ENCODE measurements at regions not wholly inside any gene's neighbourhood (a gene's known extent, or its start where the extent isn't known, plus 50 kb on each side); places are given as distances from the start of the nearest gene placed in this dataset.

DNA sequence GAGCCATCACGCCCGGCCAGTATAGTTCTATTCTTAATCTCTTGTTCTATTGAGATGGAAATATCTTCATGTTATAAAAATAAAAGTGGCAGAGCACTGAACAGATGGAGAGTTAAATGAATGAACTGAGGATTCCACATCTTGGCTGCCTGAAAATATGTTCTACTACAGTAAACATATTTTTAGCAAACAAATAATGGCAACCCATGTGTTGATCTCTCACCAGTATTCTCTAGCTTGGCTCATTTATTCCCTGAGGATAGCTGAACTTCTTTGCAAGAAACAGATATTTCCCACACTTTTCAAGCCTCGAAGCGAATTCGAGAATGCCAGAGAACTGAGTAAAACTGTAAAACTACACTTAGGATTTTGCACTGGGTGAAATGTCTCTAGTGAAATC is 58.9 kb downstream of the DIRAS3 start:
- no peak for DNase-seq
- intact Hi-C loops (cut with DNase I) = no loop called here
- ATAC-seq (ENCODE audit: poor library complexity) = no peak

- ATAC-seq (ENCODE audit: poor library complexity) = no peak
- intact Hi-C loops (cut with DNase I) = no loop called here
- no peak for DNase-seq
Measured at GRCh38 chr1:67988066-67988465, 62.4 kb downstream of the DIRAS3 start.

DNA sequence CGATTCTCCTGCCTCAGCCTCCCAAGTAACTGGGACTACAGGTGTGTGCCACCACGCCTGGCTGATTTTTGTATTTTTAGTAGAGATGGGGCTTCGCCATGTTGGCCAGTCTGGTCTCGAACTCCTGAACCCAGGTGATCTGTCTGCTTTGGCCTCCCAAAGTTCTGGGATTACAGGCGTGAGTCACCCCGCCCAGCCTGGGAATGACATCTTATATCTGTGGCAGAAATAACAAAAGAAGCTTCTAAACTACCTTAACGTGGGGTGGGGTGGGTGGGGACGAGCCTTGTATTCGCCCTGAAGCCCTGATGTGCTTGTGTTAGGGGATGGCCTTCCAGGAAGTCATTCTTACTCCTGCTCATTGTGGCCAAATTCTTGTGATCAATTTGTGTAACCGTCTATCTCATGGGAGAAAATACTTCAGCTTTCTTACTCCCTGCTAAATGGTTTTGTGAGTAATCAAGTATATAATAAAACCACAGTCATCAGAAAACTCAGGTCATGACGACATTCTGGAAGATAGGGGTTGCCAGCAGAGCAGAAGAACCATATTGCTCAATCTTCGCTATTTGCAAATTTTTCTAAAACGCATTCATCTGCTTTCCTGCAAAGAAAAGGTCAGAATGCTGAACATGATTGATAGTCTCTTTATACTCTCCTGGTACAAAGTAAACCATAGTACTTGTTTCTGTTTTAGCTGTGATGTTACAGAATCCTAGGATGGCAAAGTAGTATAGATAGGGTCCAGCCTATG is 63.2 kb downstream of the DIRAS3 start:
- intact Hi-C loops (cut with DNase I) = no loop called here
- DNase-seq = no peak

GRCh38 chr1:67983867-67984266 is 66.6 kb downstream of the DIRAS3 start:
- ATAC-seq (ENCODE audit: poor library complexity) (peak; percentile 84), DNase-seq (no peak)
- intact Hi-C loops (cut with DNase I) = no loop called here

More for the DNA sequence above, 63.2 kb downstream of the DIRAS3 start:
- no peak for ATAC-seq (ENCODE audit: poor library complexity)

GRCh38 chr1:67980028-67980427 is 70.4 kb downstream of the DIRAS3 start:
- intact Hi-C loops (cut with DNase I) = no loop called here
- DNase-seq = no peak
- no peak for ATAC-seq (ENCODE audit: poor library complexity)

DNA sequence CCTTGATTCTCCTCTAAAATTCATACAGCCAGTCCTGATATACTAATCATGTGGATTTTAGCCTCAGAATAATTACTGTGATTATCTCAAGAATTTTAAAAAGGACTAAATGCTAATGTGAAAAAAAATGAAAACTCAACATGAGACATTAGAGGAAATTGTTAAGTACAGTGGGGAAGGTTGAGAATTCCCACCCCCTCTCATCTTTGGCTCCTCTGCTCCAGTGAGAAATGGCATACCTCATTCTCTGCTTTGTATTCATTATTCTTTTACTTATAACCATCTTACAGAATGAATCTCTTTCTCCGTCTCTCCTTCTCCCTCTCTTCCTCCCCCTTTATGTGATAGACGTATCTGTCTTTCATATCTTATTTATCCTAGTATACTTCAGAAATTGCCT is 70.9 kb downstream of the DIRAS3 start:
- no peak for ATAC-seq (ENCODE audit: poor library complexity)
- intact Hi-C loops (cut with DNase I) = no loop called here
- DNase-seq = no peak

DNA sequence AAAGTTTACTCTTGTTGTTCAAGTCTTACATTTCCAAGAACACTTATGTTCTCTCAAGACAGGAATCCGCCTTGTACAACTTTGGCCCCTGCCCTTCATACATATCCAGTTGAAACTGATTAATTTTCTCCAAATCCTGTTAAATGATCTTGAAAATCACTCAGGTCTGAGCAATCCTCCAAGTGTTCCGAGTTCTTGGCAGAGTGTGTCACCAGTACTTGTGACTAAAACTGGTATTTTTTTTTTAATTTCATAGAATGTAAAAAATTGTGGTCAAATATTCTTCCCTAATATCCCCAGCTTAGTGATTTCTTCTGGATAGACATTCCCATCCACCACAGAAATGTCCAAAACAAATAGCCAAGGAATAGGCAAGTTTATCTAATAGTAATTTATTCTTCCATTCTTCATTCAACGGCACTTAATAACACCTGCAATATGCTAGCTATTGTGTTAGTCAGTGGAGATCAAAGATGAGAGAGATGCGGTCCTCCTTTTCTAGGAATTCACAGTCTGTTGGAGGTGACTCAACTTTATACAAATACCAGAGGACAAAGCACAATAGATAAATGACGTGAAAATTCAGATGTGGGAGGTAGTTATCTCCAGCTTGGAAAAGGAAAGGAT is 71.4 kb downstream of the DIRAS3 start:
- DNase-seq = no peak
- no peak for ATAC-seq (ENCODE audit: poor library complexity)
- intact Hi-C loops (cut with DNase I) = no loop called here

- ATAC-seq (ENCODE audit: poor library complexity) (no peak), DNase-seq (no peak)
- intact Hi-C loops (cut with DNase I) = no loop called here
Measured at GRCh38 chr1:67977756-67978155, 72.7 kb downstream of the DIRAS3 start.

DNA sequence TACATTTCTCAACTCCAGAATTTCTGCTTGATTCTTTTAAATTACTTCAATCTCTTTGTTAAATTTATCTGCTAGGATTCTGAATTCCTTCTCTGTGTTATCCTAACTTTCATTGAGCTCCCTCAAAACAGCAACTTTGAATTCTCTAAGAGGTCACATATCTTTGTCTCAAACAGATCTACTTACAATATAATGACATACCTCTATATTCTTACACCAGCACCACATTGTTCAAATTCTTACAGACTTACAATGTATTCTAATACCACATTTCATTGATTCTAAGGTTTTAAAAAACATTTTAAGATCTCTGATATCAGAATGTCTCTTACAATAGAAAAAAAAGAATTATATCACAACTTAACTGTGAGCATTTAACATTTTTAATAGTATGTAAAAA is 77.4 kb downstream of the DIRAS3 start:
- DNase-seq (no peak), ATAC-seq (ENCODE audit: poor library complexity) (no peak)
- intact Hi-C loops (cut with DNase I) = no loop called here

GRCh38 chr1:67970088-67970487 is 80.3 kb downstream of the DIRAS3 start:
- ATAC-seq (ENCODE audit: poor library complexity) = no peak
- DNase-seq = no peak
- intact Hi-C loops (cut with DNase I) = no loop called here

GRCh38 chr1:67969446-67969845 is 81.0 kb downstream of the DIRAS3 start:
- ATAC-seq (ENCODE audit: poor library complexity) (no peak), DNase-seq (no peak)
- intact Hi-C loops (cut with DNase I) = no loop called here

DNA sequence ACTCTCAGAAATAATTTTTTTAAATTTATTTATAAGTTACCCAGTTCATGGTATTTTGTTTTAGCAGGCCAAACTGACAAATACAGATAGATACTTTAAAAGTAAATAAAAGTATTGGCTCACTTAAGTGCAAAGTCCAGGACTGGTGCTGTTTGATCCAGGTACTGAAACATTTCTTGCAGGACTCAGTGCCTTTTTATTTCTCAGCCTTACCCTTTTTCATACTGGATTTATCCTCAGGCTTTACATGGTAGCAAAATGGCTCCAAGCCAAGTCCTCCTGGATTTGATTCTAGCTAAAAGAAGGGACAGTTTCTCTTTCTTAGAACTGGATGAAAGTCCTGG is 83.8 kb downstream of the DIRAS3 start:
- DNase-seq = no peak
- ATAC-seq (ENCODE audit: poor library complexity) = no peak
- intact Hi-C loops (cut with DNase I) = no loop called here

- intact Hi-C loops (cut with DNase I) = no loop called here
- DNase-seq (no peak), ATAC-seq (ENCODE audit: poor library complexity) (no peak)
Measured at GRCh38 chr1:67965995-67966665, 84.3 kb downstream of the DIRAS3 start.

DNA sequence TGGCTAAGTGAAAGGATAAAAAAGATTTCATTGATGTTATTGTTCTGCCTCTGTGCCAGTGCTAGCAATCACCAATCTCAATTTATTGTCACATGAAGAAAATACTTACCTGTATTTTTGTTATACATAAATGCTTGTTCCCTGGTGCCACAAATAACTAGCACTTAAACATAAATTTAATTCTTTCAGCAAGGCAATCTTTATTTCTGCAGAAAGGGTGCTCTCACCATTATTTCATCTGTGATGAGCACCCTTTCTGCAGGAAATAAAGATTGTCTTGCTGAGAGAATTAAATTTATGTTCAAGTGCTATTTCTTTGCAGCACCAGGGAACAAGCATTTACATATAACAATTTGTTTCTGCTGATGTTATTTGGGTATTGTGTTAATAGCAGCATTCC is 87.2 kb downstream of the DIRAS3 start:
- DNase-seq (no peak), ATAC-seq (ENCODE audit: poor library complexity) (no peak)
- intact Hi-C loops (cut with DNase I) = no loop called here

GRCh38 chr1:67960766-67961165 is 89.7 kb downstream of the DIRAS3 start:
- DNase-seq (no peak), ATAC-seq (ENCODE audit: poor library complexity) (no peak)
- intact Hi-C loops (cut with DNase I) = no loop called here

- DNase-seq (no peak), ATAC-seq (ENCODE audit: poor library complexity) (no peak)
- intact Hi-C loops (cut with DNase I) = no loop called here
Measured at GRCh38 chr1:67958472-67958871, 92.0 kb downstream of the DIRAS3 start.

GRCh38 chr1:67957066-67957465 is 93.4 kb downstream of the DIRAS3 start:
- DNase-seq (no peak), ATAC-seq (ENCODE audit: poor library complexity) (peak; percentile 79)
- intact Hi-C loops (cut with DNase I) = no loop called here

DNA sequence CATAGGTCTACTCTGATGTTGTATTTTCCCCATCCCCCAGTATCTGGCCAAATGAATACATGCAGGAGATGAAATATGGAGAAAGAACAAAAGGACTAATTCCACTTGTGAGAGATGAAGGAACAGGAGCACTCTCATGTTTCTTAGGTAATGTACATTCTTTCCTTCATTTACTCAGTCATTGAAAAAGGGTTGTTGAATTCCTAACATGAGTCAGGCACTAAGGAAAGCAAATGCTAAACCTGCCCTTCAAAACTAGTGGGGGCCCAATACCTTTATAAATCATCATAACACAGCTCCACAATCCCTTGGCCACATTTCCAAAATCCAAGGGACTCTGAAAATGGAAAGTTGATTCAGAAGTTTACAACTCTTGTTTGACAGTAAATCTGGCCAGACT is 94.3 kb downstream of the DIRAS3 start:
- DNase-seq (no peak), ATAC-seq (ENCODE audit: poor library complexity) (no peak)
- intact Hi-C loops (cut with DNase I) = no loop called here

- peak; percentile 11 for ATAC-seq (ENCODE audit: poor library complexity)
- intact Hi-C loops (cut with DNase I) = no loop called here
- DNase-seq = no peak
Measured at GRCh38 chr1:67955591-67955990, 94.8 kb downstream of the DIRAS3 start.

GRCh38 chr1:67953301-67953700 is 97.1 kb downstream of the DIRAS3 start:
- ATAC-seq (ENCODE audit: poor library complexity) (no peak), DNase-seq (no peak)
- intact Hi-C loops (cut with DNase I) = no loop called here

Measured in Right ventricle myocardium superior (tissue), 1 donor.